ENCODE measurements at regions not wholly inside any gene's neighbourhood (a gene's known extent, or its start where the extent isn't known, plus 50 kb on each side); places are given as distances from the start of the nearest gene placed in this dataset.

DNA sequence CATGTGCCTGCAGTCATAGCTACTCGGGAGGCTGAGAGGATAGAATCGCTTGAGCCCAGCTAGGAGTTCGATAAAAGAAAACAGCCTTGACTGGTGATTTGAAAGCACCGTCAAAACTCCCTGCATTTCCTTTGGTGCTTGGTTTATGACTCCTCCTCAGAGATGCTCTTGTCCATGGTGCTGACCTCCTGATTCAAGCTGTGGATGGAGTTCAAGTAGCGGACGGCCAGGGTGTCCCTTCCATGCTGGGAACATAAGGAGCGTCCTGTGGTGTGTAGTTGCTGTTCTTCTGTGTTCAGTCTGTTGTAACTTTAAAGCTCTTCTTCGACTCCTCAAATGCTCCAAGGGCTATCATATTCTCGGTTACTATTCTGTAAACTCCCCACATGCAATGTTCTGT is 382.5 kb upstream of the KIAA1217 start:
- BruUV-seq (replicated peaks) = no TSS peak

DNA sequence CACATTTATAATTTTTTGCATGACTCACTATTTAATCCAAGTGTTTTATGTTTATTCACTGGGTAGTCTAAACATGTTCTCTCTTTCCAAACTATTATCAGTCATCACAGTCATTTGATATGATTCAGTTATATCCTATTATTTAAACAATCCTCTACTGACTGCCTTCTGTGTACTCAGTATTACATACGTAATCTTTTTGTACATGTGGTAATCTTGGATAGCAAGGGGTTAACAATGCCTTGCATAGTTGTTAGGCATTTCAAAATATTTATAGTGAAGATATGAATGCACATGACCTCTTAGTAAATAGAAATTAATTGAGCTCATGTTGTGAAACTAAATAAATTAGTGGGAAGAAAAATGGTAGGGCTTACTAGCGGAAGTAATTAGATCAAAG is 379.4 kb upstream of the KIAA1217 start:
- in situ Hi-C loops (cut with HindIII; ENCODE audit: low pct_unique_long_range_greater_than_20kb, low sequenced_read_pairs) (no loop called here), intact Hi-C loops (cut with micrococcal nuclease; ENCODE audit: unreplicated experiment) (no loop called here)
- TF ChIP-seq, protein P1, sequence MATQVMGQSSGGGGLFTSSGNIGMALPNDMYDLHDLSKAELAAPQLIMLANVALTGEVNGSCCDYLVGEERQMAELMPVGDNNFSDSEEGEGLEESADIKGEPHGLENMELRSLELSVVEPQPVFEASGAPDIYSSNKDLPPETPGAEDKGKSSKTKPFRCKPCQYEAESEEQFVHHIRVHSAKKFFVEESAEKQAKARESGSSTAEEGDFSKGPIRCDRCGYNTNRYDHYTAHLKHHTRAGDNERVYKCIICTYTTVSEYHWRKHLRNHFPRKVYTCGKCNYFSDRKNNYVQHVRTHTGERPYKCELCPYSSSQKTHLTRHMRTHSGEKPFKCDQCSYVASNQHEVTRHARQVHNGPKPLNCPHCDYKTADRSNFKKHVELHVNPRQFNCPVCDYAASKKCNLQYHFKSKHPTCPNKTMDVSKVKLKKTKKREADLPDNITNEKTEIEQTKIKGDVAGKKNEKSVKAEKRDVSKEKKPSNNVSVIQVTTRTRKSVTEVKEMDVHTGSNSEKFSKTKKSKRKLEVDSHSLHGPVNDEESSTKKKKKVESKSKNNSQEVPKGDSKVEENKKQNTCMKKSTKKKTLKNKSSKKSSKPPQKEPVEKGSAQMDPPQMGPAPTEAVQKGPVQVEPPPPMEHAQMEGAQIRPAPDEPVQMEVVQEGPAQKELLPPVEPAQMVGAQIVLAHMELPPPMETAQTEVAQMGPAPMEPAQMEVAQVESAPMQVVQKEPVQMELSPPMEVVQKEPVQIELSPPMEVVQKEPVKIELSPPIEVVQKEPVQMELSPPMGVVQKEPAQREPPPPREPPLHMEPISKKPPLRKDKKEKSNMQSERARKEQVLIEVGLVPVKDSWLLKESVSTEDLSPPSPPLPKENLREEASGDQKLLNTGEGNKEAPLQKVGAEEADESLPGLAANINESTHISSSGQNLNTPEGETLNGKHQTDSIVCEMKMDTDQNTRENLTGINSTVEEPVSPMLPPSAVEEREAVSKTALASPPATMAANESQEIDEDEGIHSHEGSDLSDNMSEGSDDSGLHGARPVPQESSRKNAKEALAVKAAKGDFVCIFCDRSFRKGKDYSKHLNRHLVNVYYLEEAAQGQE (IDR thresholded peaks at IDR 0.05; ENCODE audit: insufficient read depth in 1 of 2, low read depth in 2 of 2, low read length in 1 of 2) = no peak
- TF ChIP-seq SIN3A (IDR thresholded peaks at IDR 0.05; ENCODE audit: borderline replicate concordance, insufficient read depth, low read depth, low read length) (no peak), TCF7L2 (IDR thresholded peaks at IDR 0.05; ENCODE audit: low read depth, low read length) (no peak), POLR2AphosphoS5 (IDR thresholded peaks at IDR 0.05; ENCODE audit: low read depth, low read length) (no peak)
- TF ChIP-seq, protein P2, sequence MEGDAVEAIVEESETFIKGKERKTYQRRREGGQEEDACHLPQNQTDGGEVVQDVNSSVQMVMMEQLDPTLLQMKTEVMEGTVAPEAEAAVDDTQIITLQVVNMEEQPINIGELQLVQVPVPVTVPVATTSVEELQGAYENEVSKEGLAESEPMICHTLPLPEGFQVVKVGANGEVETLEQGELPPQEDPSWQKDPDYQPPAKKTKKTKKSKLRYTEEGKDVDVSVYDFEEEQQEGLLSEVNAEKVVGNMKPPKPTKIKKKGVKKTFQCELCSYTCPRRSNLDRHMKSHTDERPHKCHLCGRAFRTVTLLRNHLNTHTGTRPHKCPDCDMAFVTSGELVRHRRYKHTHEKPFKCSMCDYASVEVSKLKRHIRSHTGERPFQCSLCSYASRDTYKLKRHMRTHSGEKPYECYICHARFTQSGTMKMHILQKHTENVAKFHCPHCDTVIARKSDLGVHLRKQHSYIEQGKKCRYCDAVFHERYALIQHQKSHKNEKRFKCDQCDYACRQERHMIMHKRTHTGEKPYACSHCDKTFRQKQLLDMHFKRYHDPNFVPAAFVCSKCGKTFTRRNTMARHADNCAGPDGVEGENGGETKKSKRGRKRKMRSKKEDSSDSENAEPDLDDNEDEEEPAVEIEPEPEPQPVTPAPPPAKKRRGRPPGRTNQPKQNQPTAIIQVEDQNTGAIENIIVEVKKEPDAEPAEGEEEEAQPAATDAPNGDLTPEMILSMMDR (IDR thresholded peaks at IDR 0.05) = no peak
- ChIA-PET POLR2A (no interaction called here), CTCF (no interaction called here)
- Histone ChIP-seq H3K4me3 (ENCODE audit: low read depth in 2 of 2, low read length in 2 of 2) (no peak overlapping the region), H3K27ac (ENCODE audit: low read length) (no peak overlapping the region), H3K27me3 (ENCODE audit: control insufficient read depth, insufficient read depth, low read length) (no peaks in the 10 kb centered on the region), H3K4me1 (ENCODE audit: control insufficient read depth, insufficient read depth, low read length) (no peaks in the 10 kb centered on the region), H3K9me3 (ENCODE audit: control insufficient read depth, insufficient read depth, low read depth, low read length) (no peaks in the 10 kb centered on the region), H3K36me3 (ENCODE audit: control insufficient read depth, insufficient read depth, low read length) (no peaks in the 10 kb centered on the region)
- no TSS peak for BruUV-seq (replicated peaks)
- no peak for DNase-seq (ENCODE audit: low read depth, low spot score)
- ATAC-seq = no peak

More for the DNA sequence above, 382.5 kb upstream of the KIAA1217 start:
- no peaks in the 10 kb centered on the region for H3K36me3 ChIP-seq (ENCODE audit: control insufficient read depth, insufficient read depth, low read length)
- ChIA-PET CTCF (no interaction called here), POLR2A (no interaction called here)
- ATAC-seq = no peak
- TF ChIP-seq, protein P2 (IDR thresholded peaks at IDR 0.05) = no peak
- TF ChIP-seq, protein P1 (IDR thresholded peaks at IDR 0.05; ENCODE audit: insufficient read depth in 1 of 2, low read depth in 2 of 2, low read length in 1 of 2) = peak; percentile 80 to 86
- H3K27me3 ChIP-seq (ENCODE audit: control insufficient read depth, insufficient read depth, low read length) = no peaks in the 10 kb centered on the region
- intact Hi-C loops (cut with micrococcal nuclease; ENCODE audit: unreplicated experiment) (no loop called here), in situ Hi-C loops (cut with HindIII; ENCODE audit: low pct_unique_long_range_greater_than_20kb, low sequenced_read_pairs) (no loop called here)
- H3K9me3 ChIP-seq (ENCODE audit: control insufficient read depth, insufficient read depth, low read depth, low read length) = no peaks in the 10 kb centered on the region
- H3K27ac ChIP-seq (ENCODE audit: low read length) = no peak overlapping the region
- H3K4me1 ChIP-seq (ENCODE audit: control insufficient read depth, insufficient read depth, low read length) = no peaks in the 10 kb centered on the region
- no peak for DNase-seq (ENCODE audit: low read depth, low spot score)
- no peak overlapping the region for H3K4me3 ChIP-seq (ENCODE audit: low read depth in 2 of 2, low read length in 2 of 2)
